HTR-8/SVneo (cell line): ENCODE measurements at regions not wholly inside any gene's neighbourhood (a gene's known extent, or its start where the extent isn't known, plus 50 kb on each side); places are given as distances from the start of the nearest gene placed in this dataset.
A peak's percentile ranks its signal among the peaks of the same experiment; 100 is the strongest.

Experiments used
- DNase-seq: peaks from one replicate; pipeline ENCODE4 v3.0.0; 2011; ENCODE audit warnings: low spot score, mixed read lengths; ENCODE audit not compliant: insufficient read length
- FAIRE-seq: peaks from 2 replicates; lab custom pipeline; 2011; peaks lifted over from hg19 to GRCh38; lab: Jason Lieb, UNC

- DNase-seq (no peak), FAIRE-seq (no peak)
Observed at GRCh38 chr11:110812086-110812733, 100.0 kb upstream of the ARHGAP20 start.

DNA sequence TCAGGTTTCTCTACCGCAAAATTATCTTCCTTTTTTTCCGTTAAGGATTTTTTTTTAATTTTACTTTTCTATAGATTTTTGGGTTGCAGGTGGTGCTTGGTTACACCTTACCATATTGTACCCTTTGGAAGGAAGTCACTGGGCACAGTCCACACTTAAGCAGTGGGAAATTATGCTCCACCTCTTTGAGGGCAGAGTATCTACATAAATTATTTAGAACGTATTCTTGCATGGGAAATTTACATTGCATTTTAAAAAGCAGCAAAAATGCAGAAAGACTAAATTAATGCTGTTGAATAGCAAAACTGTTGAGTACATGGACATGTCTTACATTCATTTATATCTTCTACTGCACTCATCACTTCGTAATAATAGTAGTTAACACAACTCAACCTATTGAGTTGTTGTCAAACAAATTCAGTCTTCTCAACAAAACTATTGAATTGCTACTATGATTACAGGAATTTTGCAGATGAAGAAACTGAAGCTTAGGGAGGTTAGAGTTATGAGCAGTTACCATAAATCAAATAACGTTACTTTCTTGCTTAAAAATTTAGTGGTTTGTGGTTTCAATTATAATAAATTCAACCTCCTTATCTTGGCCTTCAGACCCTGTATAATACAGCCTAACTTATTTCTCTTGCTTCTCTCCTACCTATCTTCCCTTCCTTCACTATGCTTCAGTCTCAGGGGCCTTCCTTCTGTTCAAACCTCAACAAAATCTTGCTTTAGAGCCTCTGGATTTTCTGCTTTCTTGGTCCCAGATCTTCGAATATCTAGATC, 97.4 kb upstream of the ARHGAP20 start:
- DNase-seq (no peak), FAIRE-seq (peak; percentile 26)

- no peak for FAIRE-seq
- no peak for DNase-seq
Observed at GRCh38 chr11:110808248-110808647, 96.0 kb upstream of the ARHGAP20 start.

DNA sequence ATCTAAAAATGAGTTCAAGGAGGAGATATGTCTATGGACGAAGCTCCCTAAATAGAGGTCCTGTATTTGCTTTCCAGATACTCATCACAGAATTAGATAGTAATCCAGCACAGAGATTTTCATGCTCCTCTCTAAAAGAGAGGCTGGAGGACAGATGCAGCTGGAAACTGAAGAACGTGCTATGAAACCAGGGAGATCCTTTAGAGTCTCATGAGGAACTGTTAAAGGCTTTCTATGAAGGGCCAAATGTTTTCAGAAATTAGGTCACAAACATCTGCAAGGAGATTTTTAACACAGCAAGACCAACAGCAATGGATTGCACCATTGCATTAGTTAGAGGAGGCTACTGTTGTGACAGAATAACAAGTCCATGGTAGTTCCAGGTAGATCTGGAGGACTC, 95.6 kb upstream of the ARHGAP20 start:
- DNase-seq, result no peak
- FAIRE-seq, result no peak

DNA sequence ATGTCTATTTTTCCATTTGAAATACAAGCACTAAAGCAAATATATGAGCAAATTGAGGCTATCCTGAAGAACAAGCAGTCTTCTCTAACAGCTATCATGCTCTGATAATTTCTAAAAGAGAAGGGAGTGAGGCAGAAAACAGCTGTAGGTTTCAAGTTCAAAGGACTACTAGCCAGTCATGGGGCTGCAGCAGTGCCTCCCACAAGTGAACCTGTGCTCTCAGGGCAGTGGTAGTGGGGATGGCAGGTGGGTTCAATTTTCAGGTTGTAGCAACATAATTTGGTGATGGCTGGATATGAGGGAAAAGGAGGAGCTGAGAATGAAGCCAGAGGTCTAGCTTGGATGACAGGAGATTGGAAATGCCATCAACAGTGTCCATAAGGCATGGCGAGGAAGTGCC, 93.5 kb upstream of the ARHGAP20 start:
- FAIRE-seq (no peak), DNase-seq (no peak)

- DNase-seq (no peak), FAIRE-seq (peak; percentile 13)
Observed at GRCh38 chr11:110802162-110802561, 89.9 kb upstream of the ARHGAP20 start.

GRCh38 chr11:110801328-110801727, 89.1 kb upstream of the ARHGAP20 start:
- no peak for FAIRE-seq

DNA sequence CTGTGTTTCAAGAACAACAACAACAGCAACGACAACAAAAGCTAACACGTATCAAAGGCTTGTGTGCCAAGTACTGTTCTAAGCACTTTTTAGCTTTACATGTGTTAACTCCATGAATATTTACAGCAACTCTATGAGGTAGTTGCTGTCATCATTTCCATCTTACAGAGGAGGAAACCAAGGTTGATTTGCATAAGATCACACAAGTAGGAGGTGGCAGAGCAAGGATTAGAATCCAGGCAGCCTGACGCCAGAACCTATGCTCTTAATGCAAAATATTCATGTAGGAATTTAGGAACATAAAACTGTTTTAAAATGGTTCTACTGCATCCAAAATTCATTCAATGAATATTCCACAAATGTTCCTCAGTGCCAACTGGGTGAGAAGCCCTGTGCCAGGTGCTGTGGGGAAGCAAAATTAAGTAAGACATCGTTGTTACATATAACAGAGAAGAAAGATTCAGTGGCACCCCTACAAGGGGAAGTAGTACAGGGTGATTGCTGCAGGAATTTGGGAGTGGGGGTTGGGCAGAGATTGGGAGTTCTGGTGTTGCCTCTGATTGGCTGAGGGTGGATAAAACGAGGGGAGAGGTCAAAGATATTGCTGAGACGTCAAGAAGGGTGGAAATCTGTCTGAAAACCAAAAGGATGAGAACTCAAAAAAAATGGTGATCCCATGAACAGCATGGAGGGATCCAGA, 86.1 kb upstream of the ARHGAP20 start:
- DNase-seq (no peak), FAIRE-seq (no peak)

More at GRCh38 chr11:110801328-110801727, 89.1 kb upstream of the ARHGAP20 start:
- DNase-seq, result no peak

DNA sequence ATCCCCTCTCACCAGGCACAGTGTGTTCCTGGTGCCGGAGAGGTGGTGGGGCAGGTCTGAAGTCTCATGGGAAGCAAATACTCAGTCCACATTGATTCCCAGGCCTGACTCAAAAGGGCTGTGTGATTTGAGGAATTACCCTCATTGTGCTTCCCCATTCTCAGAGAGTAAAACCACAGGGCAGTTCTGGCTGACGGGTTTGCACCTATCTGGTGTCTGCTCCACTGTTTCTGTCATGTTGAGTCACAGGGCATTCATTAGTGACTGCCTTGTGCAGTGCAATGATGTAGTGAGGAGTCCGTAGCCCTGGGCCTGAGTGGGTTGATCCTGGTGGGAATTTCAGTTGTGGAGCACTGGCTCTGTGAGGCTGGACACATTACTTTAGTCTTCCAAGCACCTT, 85.2 kb upstream of the ARHGAP20 start:
- FAIRE-seq (no peak), DNase-seq (no peak)

DNA sequence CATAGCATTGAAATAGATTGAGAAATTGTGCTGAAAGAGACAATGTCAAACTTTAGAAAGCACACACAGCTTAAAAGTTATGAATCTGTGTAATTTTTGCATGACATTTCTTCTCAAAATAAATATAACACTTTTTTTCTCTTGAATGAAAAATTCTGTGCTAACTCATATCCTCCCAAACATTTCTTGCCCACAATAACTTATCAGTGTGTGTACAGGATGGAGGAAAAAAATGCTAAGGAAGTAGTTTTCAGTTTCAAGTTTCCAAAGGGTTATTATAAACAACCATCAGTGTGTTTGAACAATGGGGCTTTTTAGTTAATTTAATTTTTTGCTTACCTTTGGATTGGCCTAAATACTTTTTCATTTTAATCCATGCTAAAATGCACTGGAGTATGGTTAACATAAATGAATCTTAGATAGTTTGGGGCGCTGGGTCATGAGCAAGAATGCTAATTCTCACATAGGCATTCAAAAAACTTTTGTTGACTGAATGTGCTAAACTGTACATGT, 82.9 kb upstream of the ARHGAP20 start:
- FAIRE-seq, result no peak

DNA sequence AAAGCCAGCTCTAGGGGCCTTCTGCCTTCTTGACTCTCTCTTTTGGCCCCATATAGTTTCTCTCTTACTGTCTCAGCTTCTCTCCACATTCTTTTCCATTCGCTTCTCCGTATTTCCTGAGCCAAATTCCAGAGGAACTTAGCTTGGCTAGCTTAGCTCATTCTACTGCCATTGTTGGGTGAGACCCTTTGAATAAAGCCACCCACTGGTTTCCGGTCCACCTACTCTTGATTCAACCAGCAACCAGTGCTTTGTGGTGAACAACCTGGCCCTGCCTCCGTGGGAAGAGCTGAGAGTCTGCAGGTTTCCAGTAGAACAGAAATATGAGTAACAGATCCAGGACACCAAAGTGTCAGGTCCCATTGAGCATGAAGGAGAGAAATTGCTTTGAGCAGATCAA, 81.3 kb upstream of the ARHGAP20 start:
- no peak for FAIRE-seq
- DNase-seq, result no peak

More for the DNA sequence above, 82.9 kb upstream of the ARHGAP20 start:
- DNase-seq, result no peak

DNA sequence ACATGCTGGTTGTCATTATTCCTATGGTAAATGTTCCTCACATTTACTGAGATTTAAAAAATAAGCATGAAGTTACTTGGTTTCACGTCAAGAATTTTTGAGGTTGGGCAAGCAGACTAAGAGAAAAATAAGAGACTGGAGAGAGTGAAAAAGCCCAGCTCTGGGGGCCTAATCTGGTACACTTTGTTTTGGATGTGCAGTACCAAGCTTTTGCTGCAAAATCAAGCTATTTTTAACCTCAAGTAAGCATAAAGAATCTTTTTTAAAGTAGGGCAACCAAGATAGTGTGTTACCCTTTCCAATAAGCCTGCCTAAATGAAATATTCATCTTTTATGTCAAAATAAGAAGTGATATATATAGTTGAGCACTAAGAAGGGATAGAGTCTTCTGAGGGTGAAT, 79.4 kb upstream of the ARHGAP20 start:
- no peak for FAIRE-seq
- no peak for DNase-seq

DNA sequence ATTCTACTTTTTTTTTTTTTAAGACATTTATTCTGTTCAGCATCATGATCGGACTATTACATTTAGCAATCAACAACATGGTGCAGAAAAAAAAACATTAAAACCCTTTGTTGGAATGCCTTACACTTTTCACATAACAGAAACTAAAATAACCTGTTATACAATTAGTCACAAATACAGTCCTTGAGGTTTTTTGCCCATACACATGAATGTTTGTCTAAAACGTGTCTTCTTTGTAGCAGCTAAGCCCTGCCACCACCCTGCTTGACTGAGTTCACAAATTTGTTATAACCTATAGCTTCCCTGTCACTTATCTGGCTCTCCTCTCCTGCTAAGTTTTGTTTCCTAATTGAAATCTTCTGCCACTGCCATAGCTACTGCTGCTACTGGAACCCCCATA, 75.4 kb upstream of the ARHGAP20 start:
- FAIRE-seq (no peak), DNase-seq (no peak)

DNA sequence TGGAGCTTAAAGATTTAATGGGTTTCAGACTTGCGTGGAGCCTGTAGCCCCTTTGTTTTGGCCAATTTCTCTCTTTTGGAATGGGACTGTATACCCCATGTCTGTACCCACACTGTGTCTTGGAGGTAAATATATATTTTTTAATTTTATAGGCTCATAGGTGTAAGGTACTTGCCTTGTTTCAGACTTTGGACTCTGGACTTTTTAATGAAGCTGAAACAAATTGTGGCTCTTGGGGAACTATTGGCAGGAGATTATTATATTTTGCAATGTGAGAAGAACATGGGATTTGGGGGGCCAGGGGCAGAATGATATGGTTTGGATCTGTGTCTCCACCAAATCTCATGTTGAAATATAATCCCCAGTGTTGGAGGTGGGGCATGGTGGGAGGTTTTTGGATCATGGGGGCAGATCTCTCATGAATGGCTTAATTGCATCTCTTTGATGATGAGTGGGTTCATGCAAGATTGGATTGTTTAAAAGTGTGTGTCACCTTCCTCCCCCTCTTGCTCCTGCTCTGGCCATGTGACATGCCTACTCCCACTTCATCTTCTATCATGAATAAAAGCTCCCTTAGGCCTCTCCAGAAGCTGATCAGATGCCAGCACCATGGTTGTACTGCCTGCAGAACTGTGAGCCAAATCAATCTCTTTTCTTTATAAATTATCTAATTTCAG, 74.1 kb upstream of the ARHGAP20 start:
- FAIRE-seq (no peak), DNase-seq (no peak)

- FAIRE-seq, result no peak
- DNase-seq, result no peak
Observed at GRCh38 chr11:110785398-110785797, 73.2 kb upstream of the ARHGAP20 start.

DNA sequence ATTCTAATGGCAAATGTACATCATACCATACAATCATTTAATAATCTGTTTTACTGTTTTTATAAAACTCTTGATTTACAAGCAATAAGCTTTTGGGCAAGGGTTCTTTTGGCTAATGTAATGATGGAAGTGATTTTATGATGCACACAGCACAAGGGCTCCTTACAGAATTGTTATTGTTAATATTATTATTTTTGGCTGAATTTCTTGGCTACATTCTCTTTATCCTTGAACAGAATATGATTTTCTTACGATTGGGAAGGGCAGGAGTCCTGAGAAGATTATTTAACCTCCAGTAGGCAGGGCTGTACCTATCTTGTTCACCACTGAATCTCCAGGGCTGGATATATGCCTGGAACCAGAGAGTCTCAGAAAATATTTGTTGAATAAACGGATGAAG, 70.4 kb upstream of the ARHGAP20 start:
- no peak for DNase-seq
- FAIRE-seq, result no peak

- FAIRE-seq, result no peak
- no peak for DNase-seq
Observed at GRCh38 chr11:110779108-110779507, 66.9 kb upstream of the ARHGAP20 start.

GRCh38 chr11:110778343-110778742, 66.1 kb upstream of the ARHGAP20 start:
- DNase-seq, result no peak

DNA sequence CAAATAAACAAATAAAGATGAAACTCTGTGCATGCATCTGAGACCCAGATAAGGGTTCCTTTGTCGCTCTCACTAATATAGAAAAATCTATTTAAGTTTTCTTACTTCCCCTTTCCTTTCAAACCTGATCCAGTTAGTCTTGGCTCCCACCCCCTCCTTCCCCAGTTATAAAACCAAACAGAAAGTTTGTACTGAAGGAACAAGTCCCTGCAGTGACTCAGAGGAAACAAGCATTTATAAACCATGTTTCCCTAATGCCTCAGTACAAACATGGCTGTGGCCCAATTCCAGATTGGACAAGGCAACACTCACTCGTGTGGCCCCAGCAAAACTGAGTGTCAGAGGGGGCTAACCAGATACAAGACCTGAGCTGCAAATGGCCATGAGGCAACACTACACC, 65.5 kb upstream of the ARHGAP20 start:
- DNase-seq (no peak), FAIRE-seq (no peak)

More at GRCh38 chr11:110778343-110778742, 66.1 kb upstream of the ARHGAP20 start:
- FAIRE-seq, result no peak

- DNase-seq (no peak), FAIRE-seq (no peak)
Observed at GRCh38 chr11:110776081-110776480, 63.8 kb upstream of the ARHGAP20 start.
